Mucosa of rectum (tissue), 2 donors: ENCODE measurements at regions not wholly inside any gene's neighbourhood (a gene's known extent, or its start where the extent isn't known, plus 50 kb on each side); places are given as distances from the start of the nearest gene placed in this dataset.
A peak's percentile ranks its signal among the peaks of the same experiment; 100 is the strongest.
"Not testable (repeated sequence)": the region's sequence is repeated elsewhere in the genome, so short reads cannot be mapped to it uniquely, and the experiment has no call there.

ENCODE experiments used
- H3K27ac ChIP-seq, 2 donors: one replicate each; pipeline ENCODE4 v1.7.0; 2013; ENCODE audit warnings: inconsistent platforms in 2 of 2, low read depth in 2 of 2, low read length in 2 of 2
- H3K27me3 ChIP-seq, 2 donors: one replicate each; pipeline ENCODE4 v1.7.0; 2013; ENCODE audit warnings: low read length in 2 of 2; ENCODE audit not compliant: control insufficient read depth in 2 of 2, insufficient read depth in 2 of 2
- H3K36me3 ChIP-seq, 2 donors: one replicate each; pipeline ENCODE4 v1.7.0; 2013; ENCODE audit warnings: low read length in 2 of 2; ENCODE audit not compliant: control insufficient read depth in 2 of 2, insufficient read depth in 2 of 2
- H3K4me1 ChIP-seq, 2 donors: one replicate each; pipeline ENCODE4 v1.7.0; 2013; ENCODE audit warnings: low read length in 2 of 2, mild to moderate bottlenecking in 1 of 2; ENCODE audit not compliant: control insufficient read depth in 2 of 2, insufficient read depth in 2 of 2
- H3K4me3 ChIP-seq, 2 donors: one replicate each; pipeline ENCODE4 v1.7.0; 2013; ENCODE audit warnings: low read length in 2 of 2
- H3K9ac ChIP-seq, 2 donors: one replicate each; pipeline ENCODE4 v1.7.0; 2013; ENCODE audit warnings: low read length in 2 of 2, low read depth in 1 of 2, mild to moderate bottlenecking in 1 of 2
- H3K9me3 ChIP-seq, 2 donors: one replicate each; pipeline ENCODE4 v1.7.0; 2013; ENCODE audit warnings: low read length in 2 of 2; ENCODE audit not compliant: control insufficient read depth in 2 of 2
- donor health status: healthy.
- donor health status: Normal muscosa, but diverticular disease.

GRCh38 chr20:12564979-12565378 is 443.8 kb upstream of the SPTLC3 start:
- Histone ChIP-seq H3K27ac (no peak overlapping the region), H3K4me1 (no peaks in the 10 kb centered on the region), H3K9ac (no peak overlapping the region), H3K4me3 (no peak overlapping the region), H3K27me3 (no peaks in the 10 kb centered on the region), H3K9me3 (no peaks in the 10 kb centered on the region), H3K36me3 (no peaks in the 10 kb centered on the region)

DNA sequence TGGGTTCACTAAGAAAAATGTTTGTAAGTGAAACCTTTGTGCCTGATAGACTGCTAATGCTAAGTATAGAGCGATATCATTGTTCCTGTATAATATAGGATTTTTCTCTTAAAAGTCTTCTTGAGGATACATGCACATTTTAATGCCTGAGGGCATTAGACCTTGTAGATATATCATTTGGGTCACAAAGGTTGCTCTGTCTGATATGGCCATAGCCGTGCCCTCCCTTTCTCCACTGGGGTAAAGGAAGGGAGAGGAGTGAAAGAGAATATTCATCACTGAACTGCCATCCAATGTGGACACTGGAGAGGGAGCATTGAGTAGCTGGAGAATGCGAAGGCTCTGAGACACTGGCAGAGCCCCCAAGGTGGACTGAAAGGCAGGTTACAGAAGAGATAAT is 442.2 kb upstream of the SPTLC3 start:
- Histone ChIP-seq H3K36me3 (no peaks in the 10 kb centered on the region), H3K27me3 (no peaks in the 10 kb centered on the region), H3K27ac (no peak overlapping the region), H3K9ac (no peak overlapping the region), H3K4me3 (no peak overlapping the region), H3K4me1 (no peaks in the 10 kb centered on the region), H3K9me3 (no peaks in the 10 kb centered on the region)

DNA sequence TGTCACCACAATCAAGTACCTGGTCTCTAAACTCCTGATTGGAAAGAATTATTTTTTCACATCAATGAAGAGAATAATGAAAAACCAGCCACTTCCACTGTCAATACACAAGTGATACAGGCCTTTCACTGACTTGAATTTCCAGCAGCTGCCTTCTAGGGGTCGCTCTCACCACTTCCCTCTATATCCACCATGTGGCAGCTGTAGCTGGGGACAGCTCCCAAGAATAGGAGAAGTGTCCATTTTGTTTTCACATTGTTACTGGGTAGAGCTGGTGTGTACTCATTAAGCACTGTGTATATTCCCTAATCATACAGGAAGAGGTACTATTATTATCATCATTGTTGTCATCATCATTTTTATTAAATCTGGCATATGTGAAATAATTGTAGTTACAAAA is 438.4 kb upstream of the SPTLC3 start:
- Histone ChIP-seq H3K27me3 (no peaks in the 10 kb centered on the region), H3K4me3 (no peak overlapping the region), H3K36me3 (no peaks in the 10 kb centered on the region), H3K9ac (no peak overlapping the region), H3K4me1 (no peaks in the 10 kb centered on the region), H3K27ac (no peak overlapping the region), H3K9me3 (no peaks in the 10 kb centered on the region)

- H3K9me3 ChIP-seq, result no peaks in the 10 kb centered on the region
- no peaks in the 10 kb centered on the region for H3K27me3 ChIP-seq
- no peak overlapping the region for H3K4me3 ChIP-seq
- no peak overlapping the region for H3K9ac ChIP-seq
- H3K4me1 ChIP-seq, result no peaks in the 10 kb centered on the region
- H3K36me3 ChIP-seq, result no peaks in the 10 kb centered on the region
- H3K27ac ChIP-seq, result no peak overlapping the region
These were observed 435.3 kb upstream of the SPTLC3 start for GRCh38 chr20:12573442-12573841.

GRCh38 chr20:12575352-12576095 is 433.2 kb upstream of the SPTLC3 start:
- peak overlapping the region in 1 of 2 donors; percentile 43 for H3K27ac ChIP-seq
- no peaks in the 10 kb centered on the region for H3K27me3 ChIP-seq
- H3K4me3 ChIP-seq, result no peak overlapping the region

GRCh38 chr20:12577213-12577612 is 431.6 kb upstream of the SPTLC3 start:
- Histone ChIP-seq H3K4me1 (peaks cover 0 to 4% of the 10 kb centered on the region in 2 donors), H3K36me3 (no peaks in the 10 kb centered on the region), H3K4me3 (no peak overlapping the region), H3K9me3 (no peaks in the 10 kb centered on the region), H3K27me3 (no peaks in the 10 kb centered on the region), H3K27ac (no peak overlapping the region), H3K9ac (no peak overlapping the region)

More at GRCh38 chr20:12575352-12576095, 433.2 kb upstream of the SPTLC3 start:
- no peaks in the 10 kb centered on the region for H3K36me3 ChIP-seq
- no peak overlapping the region for H3K9ac ChIP-seq
- H3K9me3 ChIP-seq, result no peaks in the 10 kb centered on the region
- no peaks in the 10 kb centered on the region for H3K4me1 ChIP-seq

- Histone ChIP-seq H3K9ac (no peak overlapping the region), H3K36me3 (no peaks in the 10 kb centered on the region), H3K27me3 (no peaks in the 10 kb centered on the region), H3K4me1 (peaks cover 0 to 4% of the 10 kb centered on the region in 2 donors), H3K4me3 (no peak overlapping the region), H3K27ac (peak overlapping the region in 1 of 2 donors; percentile 15), H3K9me3 (no peaks in the 10 kb centered on the region)
These were observed 427.0 kb upstream of the SPTLC3 start for GRCh38 chr20:12581644-12582289.

GRCh38 chr20:12582710-12583109 is 426.1 kb upstream of the SPTLC3 start:
- H3K4me1 ChIP-seq, H3K27me3 ChIP-seq, H3K9me3 ChIP-seq, H3K36me3 ChIP-seq, H3K9ac ChIP-seq, H3K4me3 ChIP-seq, H3K27ac ChIP-seq: not testable (repeated sequence)

- Histone ChIP-seq H3K9me3 (no peaks in the 10 kb centered on the region), H3K4me3 (no peak overlapping the region)
These were observed 416.8 kb upstream of the SPTLC3 start for GRCh38 chr20:12591949-12592470.

GRCh38 chr20:12592756-12593155 is 416.0 kb upstream of the SPTLC3 start:
- no peaks in the 10 kb centered on the region for H3K36me3 ChIP-seq
- H3K9me3 ChIP-seq, result no peaks in the 10 kb centered on the region
- H3K27ac ChIP-seq, result no peak overlapping the region
- H3K4me3 ChIP-seq, result no peak overlapping the region
- H3K27me3 ChIP-seq, result no peaks in the 10 kb centered on the region
- H3K9ac ChIP-seq, result no peak overlapping the region
- peaks cover 0 to 6% of the 10 kb centered on the region in 2 donors for H3K4me1 ChIP-seq

More at GRCh38 chr20:12591949-12592470, 416.8 kb upstream of the SPTLC3 start:
- Histone ChIP-seq H3K9ac (no peak overlapping the region), H3K36me3 (no peaks in the 10 kb centered on the region), H3K27me3 (no peaks in the 10 kb centered on the region), H3K27ac (no peak overlapping the region), H3K4me1 (peaks cover 0 to 6% of the 10 kb centered on the region in 2 donors)
